Heart right ventricle (tissue), 16 donors: ENCODE measurements at regions not wholly inside any gene's neighbourhood (a gene's known extent, or its start where the extent isn't known, plus 50 kb on each side); places are given as distances from the start of the nearest gene placed in this dataset.

Source experiments
- ATAC-seq, 8 donors: fragments of 200-7000 bp; cut with Tn5 transposase; one replicate each; pipeline ENCODE4 v1.9.1; 2020; ENCODE audit warnings: mild to moderate bottlenecking in 8 of 8, moderate library complexity in 8 of 8, moderate number of reproducible peaks in 1 of 8
- DNase-seq, 2 donors: peaks; one replicate each; pipeline ENCODE4 v3.0.0-alpha.2; 2020
- H3K27ac ChIP-seq, 10 donors: fragments of 200-600 bp; sonication (generic) in 2 of 10; one replicate each; pipeline versions ENCODE4 v1.5.0 to v1.8.0; 2020 to 2022; ENCODE audit warnings: mild to moderate bottlenecking in 3 of 10
- H3K27me3 ChIP-seq, 7 donors: fragments of 200-600 bp; one replicate each; pipeline ENCODE4 v1.8.0; 2021 to 2022; ENCODE audit warnings: mild to moderate bottlenecking in 2 of 7
- H3K36me3 ChIP-seq, 9 donors: fragments of 200-600 bp; sonication (generic) in 1 of 9; one replicate each; pipeline versions ENCODE4 v1.5.0 to v1.8.0; 2020 to 2022; ENCODE audit warnings: mild to moderate bottlenecking in 2 of 9
- H3K4me1 ChIP-seq, 9 donors: fragments of 200-600 bp; sonication (generic) in 1 of 9; one replicate each; pipeline versions ENCODE4 v1.5.0 to v1.8.0; 2020 to 2022; ENCODE audit warnings: mild to moderate bottlenecking in 4 of 9
- H3K4me3 ChIP-seq, 10 donors: fragments of 200-600 bp; sonication (generic) in 2 of 10; one replicate each; pipeline versions ENCODE4 v1.5.0 to v1.8.0; 2020 to 2022; ENCODE audit warnings: mild to moderate bottlenecking in 7 of 10, moderate library complexity in 2 of 10
- H3K9me3 ChIP-seq, 11 donors: fragments of 200-600 bp in 10 of 11; sonication (generic) in 2 of 11; one replicate each; pipeline versions ENCODE4 v1.5.0 to v1.8.0; 2013 to 2022; ENCODE audit warnings: mild to moderate bottlenecking in 2 of 11, control low read depth in 1 of 11, moderate library complexity in 1 of 11
- WGBS, 2 donors: extraction: QIAGEN DNeasy Blood & Tissue Kit; methylation state at CpG; one replicate each; pipeline ENCODE4 v1.1.7; 2013; ENCODE audit warnings: inconsistent platforms in 1 of 2; 5-methylcytosine and 5-hydroxymethylcytosine counted together
- intact Hi-C, 10 donors: fragments of 100-400 bp; cut with DNase I; formaldehyde crosslinking; loops; one replicate each; pipeline versions ENCODE4 v1.11.1 to v1.14.2; 2022
- TF ChIP-seq, protein P1 (sequence below), 9 donors: fragments of 200-600 bp; sonication (generic) in 2 of 9; IDR thresholded peaks; one replicate each; pipeline versions ENCODE4 v1.5.0 to v1.8.0; 2021 to 2022; ENCODE audit warnings: antibody characterized with exemption in 9 of 9, mild to moderate bottlenecking in 5 of 9, moderate library complexity in 1 of 9
- donor health status: Arrhythmogenic right ventricular cardiomyopathy.
- donor health status: ischemic (EF 13 %, LVEDD 7.1; RV severe dilation, severe dysfunction).
- donor health status: healthy with polysubstance abuse.
- donor health status: DM: no; HTN: yes; CAD: no.
- donor health status: DM: no; HTN: no; CAD: no.
- donor health status: ischemic (EF 25% LVEDD 6.9; RV normal size, moderate dysfunction).
- donor health status: ischemic (EF 25% LVEDD 5.7; RV mildly dilated, moderate dysfunction).
- donor health status: healthy.
- donor health status: DM: yes; HTN: yes; CAD: no.
- donor health status: Ischemic cardiomyopathy.
- donor health status: ischemic (EF 35%, LVEDD 5.7; RV mildly dilated, moderate dysfunction).
- donor health status: nonischemic (EF 11% LVEDD 7.7; RV severe dilation, severe dysfunction).
- donor health status: DM: yes; HTN: yes; CAD: no.
- donor health status: PGD.
- donor health status: ischemic (EF 29% LVEDD 5.4; RV normal size, mild dysfunction).
- donor health status: nonischemic (EF 23%, LVEDD 6.1; RV moderate dilation, normal function).

DNA sequence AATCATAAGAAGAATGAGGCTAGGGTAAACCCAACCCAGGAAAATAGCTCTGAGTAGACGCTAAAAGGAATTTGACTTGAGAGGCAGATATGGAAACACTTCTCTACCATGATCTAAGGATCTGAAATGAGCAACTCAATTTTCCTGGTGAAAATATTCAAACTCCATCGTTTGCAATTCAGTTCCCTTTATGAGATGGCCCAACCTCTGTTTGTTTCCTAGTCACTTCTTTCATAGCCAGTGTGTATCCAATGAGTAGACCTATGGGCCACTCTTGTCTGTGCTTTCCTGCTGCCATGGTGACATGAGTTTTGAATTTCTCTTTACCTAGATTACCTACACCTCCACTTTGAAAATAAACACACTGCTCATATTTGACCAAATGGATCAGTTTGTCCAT, 176.2 kb upstream of the GPRIN3 start:
- Histone ChIP-seq H3K27ac (no peak overlapping the region), H3K4me1 (no peaks in the 10 kb centered on the region), H3K27me3 (no peaks in the 10 kb centered on the region), H3K9me3 (peaks cover 0 to 18% (median 0%) of the 10 kb centered on the region in 11 donors), H3K4me3 (no peak overlapping the region), H3K36me3 (no peaks in the 10 kb centered on the region)
- TF ChIP-seq, protein P1, sequence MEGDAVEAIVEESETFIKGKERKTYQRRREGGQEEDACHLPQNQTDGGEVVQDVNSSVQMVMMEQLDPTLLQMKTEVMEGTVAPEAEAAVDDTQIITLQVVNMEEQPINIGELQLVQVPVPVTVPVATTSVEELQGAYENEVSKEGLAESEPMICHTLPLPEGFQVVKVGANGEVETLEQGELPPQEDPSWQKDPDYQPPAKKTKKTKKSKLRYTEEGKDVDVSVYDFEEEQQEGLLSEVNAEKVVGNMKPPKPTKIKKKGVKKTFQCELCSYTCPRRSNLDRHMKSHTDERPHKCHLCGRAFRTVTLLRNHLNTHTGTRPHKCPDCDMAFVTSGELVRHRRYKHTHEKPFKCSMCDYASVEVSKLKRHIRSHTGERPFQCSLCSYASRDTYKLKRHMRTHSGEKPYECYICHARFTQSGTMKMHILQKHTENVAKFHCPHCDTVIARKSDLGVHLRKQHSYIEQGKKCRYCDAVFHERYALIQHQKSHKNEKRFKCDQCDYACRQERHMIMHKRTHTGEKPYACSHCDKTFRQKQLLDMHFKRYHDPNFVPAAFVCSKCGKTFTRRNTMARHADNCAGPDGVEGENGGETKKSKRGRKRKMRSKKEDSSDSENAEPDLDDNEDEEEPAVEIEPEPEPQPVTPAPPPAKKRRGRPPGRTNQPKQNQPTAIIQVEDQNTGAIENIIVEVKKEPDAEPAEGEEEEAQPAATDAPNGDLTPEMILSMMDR (IDR thresholded peaks at IDR 0.05): no peak
- no peak for DNase-seq
- 78 to 83% methylated on average over 2 of the region's 2 CpGs for WGBS, 2 donors
- intact Hi-C loops: loop anchor here in 1 of 10 donors (10.0 kb wide), 1 partner anchor 411 kb away; the partner anchor contains the start of gene MMRN1
- ATAC-seq: no peak

DNA sequence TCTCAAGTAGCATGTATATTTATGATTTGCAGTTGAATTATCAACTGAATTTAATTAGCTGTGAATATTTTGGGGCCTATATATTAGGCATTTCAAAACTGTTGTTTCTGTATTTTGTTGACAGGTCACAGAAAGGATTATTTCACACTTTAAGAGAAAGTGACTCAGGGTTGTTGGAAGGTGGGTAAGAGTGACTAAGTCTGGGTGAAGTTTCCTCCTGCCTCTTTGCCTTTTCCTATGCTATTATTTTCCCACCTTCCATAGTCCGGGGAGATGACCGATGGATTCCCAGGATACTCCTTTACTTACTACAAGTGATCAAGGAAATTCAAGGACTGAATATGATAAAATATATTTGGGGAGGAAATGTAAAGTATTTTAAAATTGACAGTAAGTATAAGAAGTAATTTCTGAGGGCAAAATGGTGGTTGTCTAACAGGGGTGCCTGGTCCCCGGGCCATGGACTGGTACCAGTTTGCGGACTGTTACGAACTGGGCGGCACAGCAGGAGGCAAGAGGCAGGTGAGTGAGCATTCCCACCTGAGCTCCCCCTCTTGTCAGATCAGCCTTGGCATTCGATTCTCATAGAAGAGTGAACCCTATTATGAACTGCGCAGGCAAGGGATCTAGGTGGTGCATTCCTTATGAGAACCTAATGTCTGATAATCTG, 175.5 kb upstream of the GPRIN3 start:
- peaks cover 0 to 18% (median 0%) of the 10 kb centered on the region in 11 donors for H3K9me3 ChIP-seq
- H3K4me3 ChIP-seq: no peak overlapping the region
- H3K27ac ChIP-seq: no peak overlapping the region
- no peaks in the 10 kb centered on the region for H3K36me3 ChIP-seq
- no peaks in the 10 kb centered on the region for H3K27me3 ChIP-seq
- 94 to 95% methylated on average over 8 of the region's 8 CpGs for WGBS, 2 donors
- no peak for ATAC-seq
- H3K4me1 ChIP-seq: no peaks in the 10 kb centered on the region
- no peak for DNase-seq
- intact Hi-C loops: loop anchor here in 1 of 10 donors (10.0 kb wide), 1 partner anchor 412 kb away; the partner anchor contains the start of gene MMRN1
- TF ChIP-seq, protein P1 (IDR thresholded peaks at IDR 0.05): no peak

DNA sequence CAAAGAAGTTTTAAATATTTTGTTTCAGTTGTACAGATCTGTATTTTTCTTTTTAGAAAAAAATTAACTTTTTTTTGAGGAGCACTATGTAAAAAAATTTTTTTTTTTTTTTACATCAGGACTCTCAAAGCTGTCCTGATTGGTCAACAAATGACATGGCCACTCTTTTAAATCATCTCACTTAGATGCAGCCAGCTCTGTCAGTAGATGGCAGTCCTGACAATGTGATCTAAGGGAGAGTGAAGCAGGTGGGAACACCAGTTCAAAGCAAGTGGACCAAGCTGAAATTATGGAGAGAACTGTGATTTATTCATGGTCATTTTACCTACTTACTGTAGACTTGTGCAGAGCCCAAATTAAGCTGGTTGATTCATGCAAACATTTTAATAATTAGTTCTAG, 174.7 kb upstream of the GPRIN3 start:
- intact Hi-C loops: loop anchor here in 1 of 10 donors (10.0 kb wide), 1 partner anchor 413 kb away; the partner anchor contains the start of gene MMRN1
- H3K4me1 ChIP-seq: no peaks in the 10 kb centered on the region
- ATAC-seq (peak in 2 of 8 donors; percentile 51 to 63), DNase-seq (no peak)
- peaks cover 0 to 18% (median 0%) of the 10 kb centered on the region in 11 donors for H3K9me3 ChIP-seq
- H3K36me3 ChIP-seq: no peaks in the 10 kb centered on the region
- no peaks in the 10 kb centered on the region for H3K27me3 ChIP-seq
- TF ChIP-seq, protein P1 (IDR thresholded peaks at IDR 0.05): peak in 5 of 9 donors; percentile 11 to 39 (median 36)
- no peak overlapping the region for H3K27ac ChIP-seq
- no peak overlapping the region for H3K4me3 ChIP-seq

DNA sequence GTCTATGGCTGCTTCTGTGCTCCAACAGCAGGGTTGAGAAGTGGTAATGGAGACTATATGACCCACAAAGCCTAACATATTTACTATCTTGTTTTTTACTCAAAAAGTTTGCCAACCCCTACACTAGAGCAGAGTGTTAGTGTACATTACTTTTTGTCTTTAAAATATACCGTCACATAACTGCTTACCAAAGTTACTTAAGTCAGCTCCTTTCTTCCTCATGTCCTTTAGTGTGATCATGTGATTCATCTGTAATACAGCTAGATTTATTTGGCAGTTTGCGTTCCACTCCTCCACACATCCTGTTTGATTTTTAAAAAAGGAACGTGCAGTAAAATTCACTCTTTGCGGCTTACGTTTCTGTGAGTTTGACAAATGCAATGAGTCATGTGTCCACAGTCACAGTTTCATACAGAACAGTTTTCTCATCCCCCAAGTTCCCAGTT, 162.4 kb upstream of the GPRIN3 start:
- peaks cover 0 to 22% (median 0%) of the 10 kb centered on the region in 9 donors for H3K4me1 ChIP-seq
- H3K4me3 ChIP-seq: peak overlapping the region in 1 of 10 donors; percentile 16
- ATAC-seq (peak in 7 of 8 donors; percentile 34 to 71 (median 58)), DNase-seq (no peak)
- H3K27ac ChIP-seq: peak overlapping the region in 1 of 10 donors; percentile 84
- WGBS, 2 donors: 37 to 55% methylated on average over 5 of the region's 5 CpGs
- no peaks in the 10 kb centered on the region for H3K27me3 ChIP-seq
- TF ChIP-seq, protein P1 (IDR thresholded peaks at IDR 0.05): no peak
- H3K36me3 ChIP-seq: no peaks in the 10 kb centered on the region
- H3K9me3 ChIP-seq: no peaks in the 10 kb centered on the region
- intact Hi-C loops: no loop called here
